ENCODE measurements at regions not wholly inside any gene's neighbourhood (a gene's known extent, or its start where the extent isn't known, plus 50 kb on each side); places are given as distances from the start of the nearest gene placed in this dataset.
"Not testable (repeated sequence)": the region's sequence is repeated elsewhere in the genome, so short reads cannot be mapped to it uniquely, and the experiment has no call there.

- not testable (repeated sequence) for TF ChIP-seq EP300, CTCF (IDR thresholded peaks at IDR 0.05)
Measured at GRCh38 chr16:29276446-29276845, 130.1 kb downstream of the NPIPB11 start.

All from tibial nerve (tissue), 4 donors.